Mesenchymal stem cell (in vitro differentiated cells and primary cell): ENCODE measurements at regions not wholly inside any gene's neighbourhood (a gene's known extent, or its start where the extent isn't known, plus 50 kb on each side); places are given as distances from the start of the nearest gene placed in this dataset.

Experiments used
- small RNA-seq: library from polyadenylated mRNA; stranded (forward); fragments of <200 nt; extraction: miRNeasy Mini kit (QIAGEN cat#:217004); gene quantifications from one replicate; pipeline ENCODE3, GENCODE V24; 2013; ENCODE audit warnings: low read depth

Small RNA genes in the stretch of these regions (small RNA-seq; reads per million reads assigned to genes)
- gene RF00003: 1.2 reads per million
